Central memory CD8-positive, alpha-beta T cell (primary cell): ENCODE measurements at regions not wholly inside any gene's neighbourhood (a gene's known extent, or its start where the extent isn't known, plus 50 kb on each side); places are given as distances from the start of the nearest gene placed in this dataset.

Experiments
- ATAC-seq: fragments of 150-1000 bp; cut with Tn5 transposase; replicated peaks from 2 replicates; pipeline ENCODE4 v1.10.0; 2022; ENCODE audit warnings: mild to moderate bottlenecking, moderate FRiP score, moderate number of reproducible peaks; ENCODE audit not compliant: poor library complexity, severe bottlenecking; ENCODE audit errors: extremely low read depth
- DNase-seq, 2 donors: peaks; one replicate each; pipeline ENCODE4 v3.0.0; 2021; ENCODE audit warnings: low spot score in 2 of 2
- H3K27ac Mint-ChIP-seq: one replicate; pipeline ENCODE4 v1.8.0; 2022; ENCODE audit warnings: low read depth, mild to moderate bottlenecking, moderate library complexity, mixed read lengths
- H3K27me3 Mint-ChIP-seq: one replicate; pipeline ENCODE4 v1.8.0; 2022; ENCODE audit warnings: mixed read lengths
- H3K36me3 Mint-ChIP-seq: one replicate; pipeline ENCODE4 v1.8.0; 2022; ENCODE audit warnings: mild to moderate bottlenecking, moderate library complexity, mixed read lengths; ENCODE audit not compliant: insufficient read depth
- H3K4me1 Mint-ChIP-seq: one replicate; pipeline ENCODE4 v1.8.0; 2022; ENCODE audit warnings: mixed read lengths
- H3K4me3 Mint-ChIP-seq: one replicate; pipeline ENCODE4 v1.8.0; 2022; ENCODE audit warnings: mild to moderate bottlenecking, moderate library complexity, mixed read lengths
- H3K9me3 Mint-ChIP-seq: one replicate; pipeline ENCODE4 v1.8.0; 2022; ENCODE audit warnings: mixed read lengths

DNA sequence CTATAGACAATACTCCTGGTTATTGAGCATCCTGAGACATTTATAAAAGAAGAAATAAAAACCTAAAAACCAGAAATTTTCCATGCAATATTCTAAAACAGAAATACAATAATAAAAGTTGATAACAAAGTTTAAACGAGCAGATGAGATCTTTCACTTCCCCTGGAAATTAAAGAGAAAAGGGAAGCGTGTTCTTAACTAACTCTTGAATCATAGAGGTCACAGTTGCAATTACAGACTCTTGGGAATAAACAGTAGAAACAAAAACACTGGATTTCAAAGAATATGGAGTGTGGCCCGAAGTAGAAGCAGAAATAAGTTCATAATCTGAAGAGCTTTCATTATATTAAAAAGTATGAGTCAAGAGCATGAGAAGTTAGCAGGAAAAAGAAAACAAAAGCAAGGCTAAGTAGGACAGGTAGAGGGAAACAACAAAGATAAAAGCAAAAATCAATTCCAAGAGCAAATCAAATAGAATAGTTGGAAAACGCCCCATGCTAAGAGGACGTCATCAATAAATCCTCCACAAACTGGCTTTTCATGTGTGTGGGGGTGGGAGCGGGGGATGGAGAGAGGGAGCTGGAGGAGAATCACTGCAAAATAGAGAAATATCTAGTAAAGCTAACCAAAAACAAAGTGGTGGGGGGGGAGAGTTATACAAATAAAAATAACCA lies 55.2 kb upstream of the C10orf71 start:
- Mint-ChIP-seq H3K27me3 (peaks cover 44% of the 10 kb centered on the region), H3K27ac (no peak overlapping the region), H3K4me1 (no peaks in the 10 kb centered on the region), H3K9me3 (peaks cover 6% of the 10 kb centered on the region), H3K36me3 (no peaks in the 10 kb centered on the region), H3K4me3 (no peak overlapping the region)
- DNase-seq (no peak), ATAC-seq (no peak)

DNA sequence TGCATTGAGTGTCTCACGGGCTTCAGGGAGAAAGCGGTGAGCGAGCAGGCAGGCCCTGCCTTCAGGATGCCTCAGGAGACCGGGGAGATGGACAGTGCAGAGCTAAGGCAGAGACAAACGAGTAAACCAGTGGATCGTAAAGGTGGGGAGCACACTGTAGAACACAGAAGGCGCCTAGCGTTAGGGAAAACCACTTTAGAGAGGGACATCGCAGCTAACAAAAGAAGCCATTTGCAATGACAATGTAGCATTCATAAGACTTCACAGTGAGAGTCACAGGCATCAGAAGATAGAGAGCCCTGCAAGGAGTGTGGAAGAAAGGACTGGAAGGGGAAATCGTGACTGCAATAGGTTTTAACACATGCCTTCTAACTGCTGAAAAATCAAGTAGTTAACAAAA lies 54.9 kb upstream of the TMEM273 start:
- H3K4me1 Mint-ChIP-seq = no peaks in the 10 kb centered on the region
- H3K27ac Mint-ChIP-seq = no peak overlapping the region
- no peak overlapping the region for H3K4me3 Mint-ChIP-seq

DNA sequence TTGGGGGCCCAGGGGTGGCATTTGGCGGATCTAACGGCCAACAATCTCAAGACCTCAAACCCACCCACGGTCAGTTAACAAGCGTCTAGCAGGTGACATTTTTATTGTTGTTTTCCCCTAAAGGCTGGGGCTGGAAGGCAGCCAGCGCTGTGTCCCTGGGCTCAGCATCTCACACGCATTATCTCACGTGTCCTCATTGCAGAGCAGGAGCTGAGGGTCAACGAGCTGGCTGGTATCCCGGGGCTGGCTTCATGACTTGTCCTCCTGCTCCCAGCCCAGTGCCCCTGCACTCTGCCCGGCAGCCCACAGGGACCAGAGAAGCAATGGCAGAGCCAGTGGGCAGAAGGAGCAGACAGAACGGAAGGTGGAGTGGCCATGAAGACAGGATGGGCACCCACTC lies 54.4 kb upstream of the TMEM273 start:
- Mint-ChIP-seq H3K4me3 (no peak overlapping the region), H3K9me3 (no peaks in the 10 kb centered on the region), H3K27me3 (peaks cover 51% of the 10 kb centered on the region), H3K36me3 (no peaks in the 10 kb centered on the region), H3K27ac (no peak overlapping the region), H3K4me1 (no peaks in the 10 kb centered on the region)
- ATAC-seq (no peak), DNase-seq (no peak)

More for the DNA sequence above, 54.9 kb upstream of the TMEM273 start:
- no peak for DNase-seq
- ATAC-seq = no peak
- Mint-ChIP-seq H3K36me3 (no peaks in the 10 kb centered on the region), H3K27me3 (peaks cover 46% of the 10 kb centered on the region), H3K9me3 (peaks cover 1% of the 10 kb centered on the region)

DNA sequence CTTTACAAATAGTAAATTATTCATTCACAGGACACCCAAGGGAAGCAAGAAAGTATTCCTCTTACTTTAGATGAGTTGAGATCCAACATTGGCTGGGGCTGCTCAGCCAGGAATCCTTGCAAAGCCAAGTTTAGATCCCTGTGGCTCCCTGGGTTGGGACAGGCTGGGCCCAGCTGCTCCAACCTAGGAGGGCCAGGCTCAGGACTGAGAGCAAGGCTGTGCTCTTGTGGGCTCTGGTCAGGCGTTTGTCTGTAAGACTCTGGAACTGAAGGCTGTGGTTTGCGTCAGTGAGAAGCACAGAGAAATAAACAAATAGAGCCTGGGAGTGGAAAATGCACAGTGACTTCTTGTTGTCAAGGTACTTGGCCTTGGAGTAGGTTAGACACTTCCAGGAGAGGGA lies 53.2 kb upstream of the TMEM273 start:
- no peak overlapping the region for H3K27ac Mint-ChIP-seq
- ATAC-seq = no peak
- H3K9me3 Mint-ChIP-seq = no peaks in the 10 kb centered on the region
- no peak overlapping the region for H3K4me3 Mint-ChIP-seq
- no peaks in the 10 kb centered on the region for H3K36me3 Mint-ChIP-seq
- H3K27me3 Mint-ChIP-seq = peaks cover 55% of the 10 kb centered on the region
- DNase-seq = no peak
- H3K4me1 Mint-ChIP-seq = no peaks in the 10 kb centered on the region

DNA sequence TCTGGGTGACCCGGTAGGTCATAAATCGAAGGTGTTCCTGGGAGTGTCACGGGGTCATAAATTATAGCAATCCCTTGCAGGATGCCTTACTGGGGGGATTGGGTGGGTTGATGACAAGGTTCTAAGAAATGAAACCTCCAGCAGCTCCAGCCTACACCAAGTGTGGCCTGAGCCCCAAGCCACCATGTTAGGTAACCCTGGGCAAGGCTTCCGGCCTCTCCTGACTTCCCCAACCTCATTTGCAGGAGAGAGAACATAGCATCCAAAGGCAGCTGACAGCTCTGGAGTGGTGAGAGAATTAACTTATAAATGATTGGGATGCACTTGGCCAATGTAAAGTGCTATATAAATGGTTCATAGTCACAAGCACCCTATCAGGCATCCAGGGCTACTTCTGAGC lies 52.8 kb upstream of the TMEM273 start:
- Mint-ChIP-seq H3K36me3 (no peaks in the 10 kb centered on the region), H3K27ac (no peak overlapping the region), H3K4me1 (no peaks in the 10 kb centered on the region), H3K27me3 (peaks cover 55% of the 10 kb centered on the region), H3K9me3 (no peaks in the 10 kb centered on the region), H3K4me3 (no peak overlapping the region)
- DNase-seq = no peak
- no peak for ATAC-seq
